Skeletal muscle tissue (tissue), 3 donors: ENCODE measurements at regions not wholly inside any gene's neighbourhood (a gene's known extent, or its start where the extent isn't known, plus 50 kb on each side); places are given as distances from the start of the nearest gene placed in this dataset.
"Not testable (repeated sequence)": the region's sequence is repeated elsewhere in the genome, so short reads cannot be mapped to it uniquely, and the experiment has no call there.

Source experiments
- H3K27ac ChIP-seq: one replicate; pipeline ENCODE4 v1.7.0; 2013; ENCODE audit warnings: mild to moderate bottlenecking, low read depth, low read length, inconsistent platforms
- H3K27me3 ChIP-seq, 3 donors: one replicate each; pipeline ENCODE4 v1.7.0; 2013; ENCODE audit warnings: low read length in 3 of 3; ENCODE audit not compliant: control insufficient read depth in 3 of 3, insufficient read depth in 3 of 3
- H3K36me3 ChIP-seq, 3 donors: one replicate each; pipeline ENCODE4 v1.7.0; 2013; ENCODE audit warnings: low read length in 3 of 3; ENCODE audit not compliant: control insufficient read depth in 3 of 3, insufficient read depth in 3 of 3
- H3K4me1 ChIP-seq, 3 donors: one replicate each; pipeline ENCODE4 v1.7.0; 2013; ENCODE audit warnings: low read length in 3 of 3, mild to moderate bottlenecking in 3 of 3; ENCODE audit not compliant: control insufficient read depth in 3 of 3, insufficient read depth in 3 of 3
- H3K4me3 ChIP-seq, 3 donors: one replicate each; pipeline ENCODE4 v1.7.0; 2013; ENCODE audit warnings: low read length in 3 of 3
- H3K9ac ChIP-seq, 3 donors: one replicate each; pipeline ENCODE4 v1.7.0; 2013; ENCODE audit warnings: low read length in 3 of 3, mild to moderate bottlenecking in 3 of 3, moderate library complexity in 2 of 3, low read depth in 1 of 3
- H3K9me3 ChIP-seq, 3 donors: one replicate each; pipeline ENCODE4 v1.7.0; 2013; ENCODE audit warnings: low read length in 3 of 3; ENCODE audit not compliant: control insufficient read depth in 3 of 3
- donor health status: Osteomylitis.

- Histone ChIP-seq H3K27me3 (peaks cover 2 to 13% (median 4%) of the 10 kb centered on the region in 3 donors), H3K4me3 (no peak overlapping the region), H3K36me3 (no peaks in the 10 kb centered on the region), H3K9me3 (no peaks in the 10 kb centered on the region), H3K27ac (no peak overlapping the region), H3K9ac (no peak overlapping the region), H3K4me1 (peaks cover 4% of the 10 kb centered on the region in 3 donors)
Observed at GRCh38 chr2:128599700-128600099, 281.0 kb upstream of the HS6ST1 start.

- no peaks in the 10 kb centered on the region for H3K9me3 ChIP-seq
- H3K27me3 ChIP-seq, result peaks cover 2 to 8% (median 4%) of the 10 kb centered on the region in 3 donors
- H3K36me3 ChIP-seq, result no peaks in the 10 kb centered on the region
- no peak overlapping the region for H3K4me3 ChIP-seq
- no peak overlapping the region for H3K9ac ChIP-seq
- peaks cover 2 to 4% (median 3%) of the 10 kb centered on the region in 3 donors for H3K4me1 ChIP-seq
- H3K27ac ChIP-seq, result no peak overlapping the region
Observed at GRCh38 chr2:128600581-128601297, 282.1 kb upstream of the HS6ST1 start.

- Histone ChIP-seq H3K9ac (no peak overlapping the region), H3K27me3 (peaks cover under 1 to 4% (median 2%) of the 10 kb centered on the region in 3 donors), H3K4me1 (peaks cover 0 to 4% (median 0%) of the 10 kb centered on the region in 3 donors), H3K36me3 (no peaks in the 10 kb centered on the region), H3K9me3 (no peaks in the 10 kb centered on the region), H3K27ac (no peak overlapping the region), H3K4me3 (no peak overlapping the region)
Observed at GRCh38 chr2:128601298-128602037, 282.8 kb upstream of the HS6ST1 start.

- peaks cover 0 to 4% (median 0%) of the 10 kb centered on the region in 3 donors for H3K4me1 ChIP-seq
- no peak overlapping the region for H3K27ac ChIP-seq
Observed at GRCh38 chr2:128602038-128602698, 283.5 kb upstream of the HS6ST1 start.

GRCh38 chr2:128602699-128603101, 284.0 kb upstream of the HS6ST1 start:
- Histone ChIP-seq H3K36me3 (no peaks in the 10 kb centered on the region), H3K4me3 (no peak overlapping the region), H3K27ac (no peak overlapping the region), H3K4me1 (peaks cover 0 to 4% (median 0%) of the 10 kb centered on the region in 3 donors), H3K9me3 (no peaks in the 10 kb centered on the region), H3K9ac (no peak overlapping the region), H3K27me3 (no peaks in the 10 kb centered on the region)

More at GRCh38 chr2:128602038-128602698, 283.5 kb upstream of the HS6ST1 start:
- no peak overlapping the region for H3K9ac ChIP-seq
- no peak overlapping the region for H3K4me3 ChIP-seq
- no peaks in the 10 kb centered on the region for H3K36me3 ChIP-seq
- H3K27me3 ChIP-seq, result no peaks in the 10 kb centered on the region
- H3K9me3 ChIP-seq, result no peaks in the 10 kb centered on the region

GRCh38 chr2:128603411-128603924, 284.8 kb upstream of the HS6ST1 start:
- Histone ChIP-seq H3K9me3 (no peaks in the 10 kb centered on the region), H3K27ac (no peak overlapping the region), H3K27me3 (no peaks in the 10 kb centered on the region), H3K4me3 (no peak overlapping the region), H3K4me1 (peaks cover 0 to 4% (median 0%) of the 10 kb centered on the region in 3 donors), H3K9ac (no peak overlapping the region), H3K36me3 (no peaks in the 10 kb centered on the region)

- H3K4me1 ChIP-seq, result peaks cover 0 to 4% (median 0%) of the 10 kb centered on the region in 3 donors
- no peaks in the 10 kb centered on the region for H3K36me3 ChIP-seq
- no peaks in the 10 kb centered on the region for H3K27me3 ChIP-seq
- H3K9me3 ChIP-seq, result no peaks in the 10 kb centered on the region
- H3K9ac ChIP-seq, result no peak overlapping the region
- no peak overlapping the region for H3K4me3 ChIP-seq
- no peak overlapping the region for H3K27ac ChIP-seq
Observed at GRCh38 chr2:128604045-128604444, 285.4 kb upstream of the HS6ST1 start.

GRCh38 chr2:128604581-128604980, 285.9 kb upstream of the HS6ST1 start:
- H3K9ac ChIP-seq, H3K4me1 ChIP-seq, H3K9me3 ChIP-seq, H3K27me3 ChIP-seq, H3K27ac ChIP-seq, H3K4me3 ChIP-seq, H3K36me3 ChIP-seq: not testable (repeated sequence)

- Histone ChIP-seq H3K4me1 (peaks cover 0 to 4% (median 0%) of the 10 kb centered on the region in 3 donors), H3K27ac (no peak overlapping the region), H3K27me3 (no peaks in the 10 kb centered on the region), H3K4me3 (no peak overlapping the region), H3K9ac (no peak overlapping the region), H3K9me3 (no peaks in the 10 kb centered on the region), H3K36me3 (no peaks in the 10 kb centered on the region)
Observed at GRCh38 chr2:128605421-128605820, 286.8 kb upstream of the HS6ST1 start.
